H9 (cell line): ENCODE measurements at regions not wholly inside any gene's neighbourhood (a gene's known extent, or its start where the extent isn't known, plus 50 kb on each side); places are given as distances from the start of the nearest gene placed in this dataset.

Experiments used
- DNase-seq: peaks from one replicate; pipeline ENCODE4 v3.0.0-alpha.2; 2017
- H2AFZ ChIP-seq: one replicate; pipeline ENCODE4 v1.6.1; 2013; ENCODE audit warnings: mild to moderate bottlenecking, low read length, control low read depth, moderate library complexity
- H2AK5ac ChIP-seq: 2 replicates; pipeline ENCODE4 v1.6.1; 2013; ENCODE audit warnings: low read length, control low read depth, mixed read lengths; ENCODE audit not compliant: insufficient read length
- H2BK120ac ChIP-seq: one replicate; pipeline ENCODE4 v1.6.1; 2013; ENCODE audit warnings: low read depth, mild to moderate bottlenecking, low read length, control low read depth, inconsistent platforms; ENCODE audit not compliant: poor library complexity, severe bottlenecking
- H2BK12ac ChIP-seq: 2 replicates; pipeline ENCODE4 v1.6.1; 2013; ENCODE audit warnings: low read length, control low read depth, mixed read lengths, low read depth; ENCODE audit not compliant: insufficient read length
- H2BK15ac ChIP-seq: 2 replicates; pipeline ENCODE4 v1.6.1; 2013; ENCODE audit warnings: low read depth, low read length, control low read depth
- H2BK20ac ChIP-seq: one replicate; pipeline ENCODE4 v1.6.1; 2013; ENCODE audit warnings: low read depth, mild to moderate bottlenecking, low read length, control low read depth, inconsistent platforms; ENCODE audit not compliant: poor library complexity, severe bottlenecking
- H2BK5ac ChIP-seq: 2 replicates; pipeline ENCODE4 v1.6.1; 2013; ENCODE audit warnings: low read length, control low read depth, mixed read lengths; ENCODE audit not compliant: insufficient read length
- H3K14ac ChIP-seq: 2 replicates; pipeline ENCODE4 v1.6.1; 2013; ENCODE audit warnings: low read length, control low read depth; ENCODE audit not compliant: insufficient read depth
- H3K18ac ChIP-seq: 2 replicates; pipeline ENCODE4 v1.6.1; 2013; ENCODE audit warnings: low read depth, mild to moderate bottlenecking, mixed read lengths, low read length, control low read depth; ENCODE audit not compliant: insufficient read length
- H3K23ac ChIP-seq: 2 replicates; pipeline ENCODE4 v1.6.1; 2013; ENCODE audit warnings: low read length, control low read depth, mixed read lengths, low read depth; ENCODE audit not compliant: insufficient read length
- H3K23me2 ChIP-seq: 2 replicates; pipeline ENCODE4 v1.6.1; 2013; ENCODE audit warnings: low read depth, mild to moderate bottlenecking, mixed read lengths, low read length, control low read depth; ENCODE audit not compliant: insufficient read length, poor library complexity, severe bottlenecking
- H3K27ac ChIP-seq: 2 replicates; pipeline ENCODE4 v1.5.1; 2013; ENCODE audit warnings: low read length, control low read depth, mixed read lengths, low read depth; ENCODE audit not compliant: insufficient read length
- H3K27me3 ChIP-seq: 2 replicates; pipeline ENCODE4 v1.6.1; 2013; ENCODE audit warnings: low read length, control low read depth, inconsistent platforms; ENCODE audit not compliant: insufficient read depth
- H3K4ac ChIP-seq: 2 replicates; pipeline ENCODE4 v1.6.1; 2013; ENCODE audit warnings: low read depth, mild to moderate bottlenecking, control low read depth, inconsistent platforms, low read length, moderate library complexity
- H3K4me1 ChIP-seq: 2 replicates; pipeline ENCODE4 v1.6.1; 2013; ENCODE audit warnings: low read length, control low read depth, inconsistent platforms; ENCODE audit not compliant: insufficient read depth
- H3K4me2 ChIP-seq: 2 replicates; pipeline ENCODE4 v1.6.1; 2013; ENCODE audit warnings: low read length, control low read depth, mixed read lengths; ENCODE audit not compliant: insufficient read length, insufficient read depth
- H3K56ac ChIP-seq: 2 replicates; pipeline ENCODE4 v1.6.1; 2013; ENCODE audit warnings: low read depth, mild to moderate bottlenecking, mixed read lengths, low read length, control low read depth; ENCODE audit not compliant: insufficient read length
- H3K79me1 ChIP-seq: 2 replicates; pipeline ENCODE4 v1.6.1; 2013; ENCODE audit warnings: low read depth, mild to moderate bottlenecking, moderate library complexity, low read length, control low read depth, inconsistent platforms; ENCODE audit not compliant: insufficient read depth, poor library complexity, severe bottlenecking
- H3K79me2 ChIP-seq: 2 replicates; pipeline ENCODE4 v1.6.1; 2013; ENCODE audit warnings: low read length, control low read depth, inconsistent platforms; ENCODE audit not compliant: insufficient read depth
- H3K9ac ChIP-seq: 2 replicates; pipeline ENCODE4 v1.6.1; 2013; ENCODE audit warnings: low read length, control low read depth, mixed read lengths; ENCODE audit not compliant: insufficient read length; ENCODE audit errors: extremely low read depth
- H3K9me3 ChIP-seq: one replicate; pipeline ENCODE4 v1.6.1; 2013; ENCODE audit warnings: low read depth, low read length, inconsistent platforms; ENCODE audit not compliant: control insufficient read depth
- H3T11ph ChIP-seq: one replicate; pipeline ENCODE4 v1.6.1; 2013; ENCODE audit warnings: mild to moderate bottlenecking, low read length, control low read depth, inconsistent platforms
- H4K20me1 ChIP-seq: one replicate; pipeline ENCODE4 v1.6.1; 2013; ENCODE audit not compliant: control insufficient read depth, insufficient read length, insufficient read depth
- H4K5ac ChIP-seq: 2 replicates; pipeline ENCODE4 v1.6.1; 2013; ENCODE audit warnings: low read depth, mild to moderate bottlenecking, mixed read lengths, low read length, control low read depth; ENCODE audit not compliant: insufficient read length
- H4K8ac ChIP-seq: replicated peaks from 2 replicates; pipeline ENCODE4 v1.6.1; 2013; ENCODE audit warnings: low read length, control low read depth, mixed read lengths, low read depth; ENCODE audit not compliant: insufficient read length
- H4K91ac ChIP-seq: 2 replicates; pipeline ENCODE4 v1.6.1; 2013; ENCODE audit warnings: low read depth, mild to moderate bottlenecking, moderate library complexity, mixed read lengths, low read length, control low read depth; ENCODE audit not compliant: insufficient read length
- H3K27ac Mint-ChIP-seq, 3 experiments: 2 replicates in 2 of 3; 3 replicates in 1 of 3; pipeline ENCODE4 v1.8.0; 2020 to 2021; ENCODE audit warnings: mixed read lengths in 3 of 3, mild to moderate bottlenecking in 1 of 3, moderate library complexity in 1 of 3
- H3K27me3 Mint-ChIP-seq: 2 replicates; pipeline ENCODE4 v1.8.0; 2021; ENCODE audit warnings: low read depth, mild to moderate bottlenecking, moderate library complexity, mixed read lengths
- H3K36me3 Mint-ChIP-seq, 3 experiments: 2 replicates in 2 of 3; 3 replicates in 1 of 3; pipeline ENCODE4 v1.8.0; 2020 to 2021; ENCODE audit warnings: low read depth in 3 of 3, mixed read lengths in 3 of 3; ENCODE audit not compliant: insufficient read depth in 1 of 3
- H3K4me1 Mint-ChIP-seq, 2 experiments: 2 replicates each; pipeline ENCODE4 v1.8.0; 2020; ENCODE audit warnings: mixed read lengths in 2 of 2
- H3K4me3 Mint-ChIP-seq, 2 experiments: 2 replicates in 1 of 2; 3 replicates in 1 of 2; pipeline ENCODE4 v1.8.0; 2020 to 2021; ENCODE audit warnings: mild to moderate bottlenecking in 2 of 2, mixed read lengths in 2 of 2, moderate library complexity in 1 of 2
- H3K9me3 Mint-ChIP-seq, 2 experiments: 2 replicates in 1 of 2; 3 replicates in 1 of 2; pipeline ENCODE4 v1.8.0; 2020; ENCODE audit warnings: mild to moderate bottlenecking in 2 of 2, mixed read lengths in 2 of 2, moderate library complexity in 1 of 2
- WGBS: extraction: QIAGEN DNeasy Blood & Tissue Kit; methylation state at CpG from one replicate; pipeline ENCODE4 v1.1.7; 2013; ENCODE audit warnings: missing lambda C conversion rate, low lambda C conversion rate, mixed read lengths; ENCODE audit not compliant: insufficient read length; ENCODE audit errors: extremely low coverage; 5-methylcytosine and 5-hydroxymethylcytosine counted together
- TF ChIP-seq, protein P1 (sequence below): fragments of 200-600 bp; sonication (generic); conservative IDR thresholded peaks from 3 replicates; pipeline ENCODE4 v1.8.0; 2021; ENCODE audit warnings: antibody characterized with exemption, mild to moderate bottlenecking

DNA sequence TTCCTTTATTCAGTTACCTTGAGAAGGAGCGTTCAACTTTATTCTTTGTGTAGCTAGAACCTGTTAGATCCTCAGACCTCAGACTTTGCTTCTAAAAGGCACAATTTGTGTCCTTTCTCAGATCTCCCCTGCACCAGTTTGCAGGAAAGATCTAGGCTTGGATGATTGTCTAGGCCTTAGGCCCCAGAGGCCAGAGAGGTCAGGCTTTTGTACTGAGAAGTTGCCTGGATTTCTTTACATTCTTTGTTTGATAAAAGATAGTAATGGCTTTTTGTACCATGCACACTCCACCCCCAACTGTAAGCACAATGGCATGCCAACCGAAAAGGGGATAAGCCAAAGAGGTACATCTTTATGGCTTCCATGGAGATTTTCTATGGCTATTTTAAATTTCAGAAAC, 719.6 kb upstream of the NR2F2 start:
- H3K56ac ChIP-seq = no peak overlapping the region
- H4K8ac ChIP-seq = no peak overlapping the region
- no peak overlapping the region for H2AFZ ChIP-seq
- no peak overlapping the region for H2AK5ac ChIP-seq
- H3K4me3 Mint-ChIP-seq = no peak overlapping the region
- no peak overlapping the region for H2BK120ac ChIP-seq
- H3K79me1 ChIP-seq = no peaks in the 10 kb centered on the region
- no peak overlapping the region for H3K4ac ChIP-seq
- H3K27me3 ChIP-seq = no peaks in the 10 kb centered on the region
- no peaks in the 10 kb centered on the region for H3K4me1 ChIP-seq
- no peak for DNase-seq
- H2BK15ac ChIP-seq = no peak overlapping the region
- H3K79me2 ChIP-seq = no peaks in the 10 kb centered on the region
- H3T11ph ChIP-seq = no peak overlapping the region
- H4K5ac ChIP-seq = no peak overlapping the region
- H2BK12ac ChIP-seq = no peak overlapping the region
- H3K23ac ChIP-seq = no peak overlapping the region
- no peak overlapping the region for H3K18ac ChIP-seq
- H2BK5ac ChIP-seq = no peak overlapping the region
- TF ChIP-seq, protein P1, sequence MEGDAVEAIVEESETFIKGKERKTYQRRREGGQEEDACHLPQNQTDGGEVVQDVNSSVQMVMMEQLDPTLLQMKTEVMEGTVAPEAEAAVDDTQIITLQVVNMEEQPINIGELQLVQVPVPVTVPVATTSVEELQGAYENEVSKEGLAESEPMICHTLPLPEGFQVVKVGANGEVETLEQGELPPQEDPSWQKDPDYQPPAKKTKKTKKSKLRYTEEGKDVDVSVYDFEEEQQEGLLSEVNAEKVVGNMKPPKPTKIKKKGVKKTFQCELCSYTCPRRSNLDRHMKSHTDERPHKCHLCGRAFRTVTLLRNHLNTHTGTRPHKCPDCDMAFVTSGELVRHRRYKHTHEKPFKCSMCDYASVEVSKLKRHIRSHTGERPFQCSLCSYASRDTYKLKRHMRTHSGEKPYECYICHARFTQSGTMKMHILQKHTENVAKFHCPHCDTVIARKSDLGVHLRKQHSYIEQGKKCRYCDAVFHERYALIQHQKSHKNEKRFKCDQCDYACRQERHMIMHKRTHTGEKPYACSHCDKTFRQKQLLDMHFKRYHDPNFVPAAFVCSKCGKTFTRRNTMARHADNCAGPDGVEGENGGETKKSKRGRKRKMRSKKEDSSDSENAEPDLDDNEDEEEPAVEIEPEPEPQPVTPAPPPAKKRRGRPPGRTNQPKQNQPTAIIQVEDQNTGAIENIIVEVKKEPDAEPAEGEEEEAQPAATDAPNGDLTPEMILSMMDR = no peak
- no peak overlapping the region for H4K91ac ChIP-seq
- H3K9me3 ChIP-seq = no peaks in the 10 kb centered on the region
- no peaks in the 10 kb centered on the region for H3K4me1 Mint-ChIP-seq
- H3K4me2 ChIP-seq = no peak overlapping the region
- H3K36me3 Mint-ChIP-seq = no peaks in the 10 kb centered on the region
- no peak overlapping the region for H3K14ac ChIP-seq
- no peak overlapping the region for H2BK20ac ChIP-seq
- no peaks in the 10 kb centered on the region for H4K20me1 ChIP-seq
- H3K27ac ChIP-seq = no peak overlapping the region
- H3K27ac Mint-ChIP-seq = no peak overlapping the region
- H3K23me2 ChIP-seq = no peaks in the 10 kb centered on the region
- no peaks in the 10 kb centered on the region for H3K9me3 Mint-ChIP-seq
- no peak overlapping the region for H3K9ac ChIP-seq
- H3K27me3 Mint-ChIP-seq = no peaks in the 10 kb centered on the region
- WGBS = no CpG with 5 or more reads among the region's 2 CpGs
